DOHH2 (cell line): ENCODE measurements at regions not wholly inside any gene's neighbourhood (a gene's known extent, or its start where the extent isn't known, plus 50 kb on each side); places are given as distances from the start of the nearest gene placed in this dataset.

ENCODE experiments used
- EZH2phosphoT487 ChIP-seq: fragments of 200-600 bp; sonication (generic); IDR thresholded peaks from 2 replicates; pipeline ENCODE4 v1.6.1; 2017; ENCODE audit warnings: borderline replicate concordance, mild to moderate bottlenecking, antibody characterized with exemption, low read length, moderate library complexity, mixed read lengths
- TF ChIP-seq, protein P1 (sequence below): fragments of 200-600 bp; sonication (generic); IDR thresholded peaks from one replicate; pipeline ENCODE4 v1.5.1; 2014; ENCODE audit warnings: antibody characterized with exemption, mild to moderate bottlenecking, low read depth, low read length; ENCODE audit not compliant: poor library complexity, severe bottlenecking

DNA sequence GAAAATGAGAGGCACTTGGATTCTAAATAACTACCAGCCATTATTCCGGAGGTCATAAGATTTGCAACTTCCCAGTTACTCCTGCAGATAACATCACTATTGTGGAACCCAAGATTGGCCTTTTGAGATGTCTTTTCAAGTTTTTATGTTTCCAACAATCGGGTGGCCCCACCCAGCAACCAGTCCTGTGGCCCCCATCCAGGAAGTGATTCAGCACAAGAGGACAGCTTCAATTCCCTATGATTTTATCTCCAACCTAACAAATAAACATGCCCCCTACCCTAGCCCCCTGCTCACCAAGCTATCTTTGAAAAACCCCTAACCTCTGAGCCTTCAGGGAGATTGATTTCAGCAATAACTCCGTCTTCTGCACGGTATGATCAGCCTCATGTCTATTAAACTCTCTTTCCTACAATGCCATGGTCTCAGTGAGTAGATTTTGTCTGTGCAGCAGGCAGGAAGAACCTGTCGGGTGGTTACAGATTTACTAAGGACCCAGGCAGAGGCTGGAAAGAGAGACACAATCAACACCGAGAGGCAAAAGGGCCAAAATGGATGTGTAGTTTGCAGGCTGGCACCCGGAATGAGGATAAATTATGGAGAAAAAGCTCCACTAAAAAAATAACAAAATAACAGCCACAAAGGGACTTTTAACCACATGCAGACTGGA is 83.9 kb upstream of the UNC5B start:
- TF ChIP-seq, protein P1, sequence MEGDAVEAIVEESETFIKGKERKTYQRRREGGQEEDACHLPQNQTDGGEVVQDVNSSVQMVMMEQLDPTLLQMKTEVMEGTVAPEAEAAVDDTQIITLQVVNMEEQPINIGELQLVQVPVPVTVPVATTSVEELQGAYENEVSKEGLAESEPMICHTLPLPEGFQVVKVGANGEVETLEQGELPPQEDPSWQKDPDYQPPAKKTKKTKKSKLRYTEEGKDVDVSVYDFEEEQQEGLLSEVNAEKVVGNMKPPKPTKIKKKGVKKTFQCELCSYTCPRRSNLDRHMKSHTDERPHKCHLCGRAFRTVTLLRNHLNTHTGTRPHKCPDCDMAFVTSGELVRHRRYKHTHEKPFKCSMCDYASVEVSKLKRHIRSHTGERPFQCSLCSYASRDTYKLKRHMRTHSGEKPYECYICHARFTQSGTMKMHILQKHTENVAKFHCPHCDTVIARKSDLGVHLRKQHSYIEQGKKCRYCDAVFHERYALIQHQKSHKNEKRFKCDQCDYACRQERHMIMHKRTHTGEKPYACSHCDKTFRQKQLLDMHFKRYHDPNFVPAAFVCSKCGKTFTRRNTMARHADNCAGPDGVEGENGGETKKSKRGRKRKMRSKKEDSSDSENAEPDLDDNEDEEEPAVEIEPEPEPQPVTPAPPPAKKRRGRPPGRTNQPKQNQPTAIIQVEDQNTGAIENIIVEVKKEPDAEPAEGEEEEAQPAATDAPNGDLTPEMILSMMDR: no peak
- no peak for TF ChIP-seq EZH2phosphoT487
